HT1080 (cell line): ENCODE measurements at regions not wholly inside any gene's neighbourhood (a gene's known extent, or its start where the extent isn't known, plus 50 kb on each side); places are given as distances from the start of the nearest gene placed in this dataset.
A peak's percentile ranks its signal among the peaks of the same experiment; 100 is the strongest.
"Not testable (repeated sequence)": the region's sequence is repeated elsewhere in the genome, so short reads cannot be mapped to it uniquely, and the experiment has no call there.

Experiments used
- DNase-seq: peaks from one replicate; pipeline ENCODE4 v3.0.0-alpha.2; 2015; ENCODE audit warnings: low read depth

DNA sequence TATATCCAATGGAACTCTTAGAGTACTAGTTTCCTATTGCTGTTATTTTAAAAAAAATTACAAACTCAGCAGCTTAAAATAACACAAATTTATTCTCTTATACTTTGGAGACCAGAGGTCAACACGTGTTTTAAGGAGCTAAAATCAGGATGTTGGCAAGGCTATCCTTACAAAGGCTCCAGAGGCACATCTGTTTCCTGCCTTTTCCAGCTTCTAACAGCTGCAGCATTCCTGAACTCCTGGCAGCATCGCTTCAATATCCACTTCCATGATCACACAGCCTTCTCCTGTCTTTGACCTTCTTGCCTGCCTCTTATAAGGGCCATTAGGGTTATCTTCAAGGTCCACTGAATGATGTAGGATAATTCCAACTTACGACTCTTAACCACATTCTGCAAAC is 92.2 kb upstream of the CCNG1 start:
- no peak for DNase-seq

- peak; percentile 45 for DNase-seq
These were observed 89.7 kb upstream of the CCNG1 start for GRCh38 chr5:163347671-163348070.

GRCh38 chr5:163350083-163350482 is 87.3 kb upstream of the CCNG1 start:
- DNase-seq = peak; percentile 8

DNA sequence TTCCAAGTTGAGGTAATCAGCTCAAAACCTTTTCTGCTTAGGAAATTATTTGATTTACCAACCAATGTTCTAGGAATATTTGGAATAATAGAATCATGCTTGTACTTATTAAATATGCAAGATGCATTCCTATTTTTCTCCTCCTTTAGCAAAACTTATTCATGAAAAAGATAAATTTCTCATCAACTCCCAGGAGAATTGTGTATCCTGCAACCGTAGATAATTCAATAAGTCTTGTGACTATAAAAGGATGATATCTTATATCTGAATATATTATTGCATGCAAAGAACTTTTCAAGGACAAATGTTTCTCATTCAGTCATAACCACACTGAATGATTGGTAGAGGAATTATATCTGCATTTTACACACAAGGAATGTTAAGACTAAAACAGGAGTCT is 84.9 kb upstream of the CCNG1 start:
- no peak for DNase-seq

DNA sequence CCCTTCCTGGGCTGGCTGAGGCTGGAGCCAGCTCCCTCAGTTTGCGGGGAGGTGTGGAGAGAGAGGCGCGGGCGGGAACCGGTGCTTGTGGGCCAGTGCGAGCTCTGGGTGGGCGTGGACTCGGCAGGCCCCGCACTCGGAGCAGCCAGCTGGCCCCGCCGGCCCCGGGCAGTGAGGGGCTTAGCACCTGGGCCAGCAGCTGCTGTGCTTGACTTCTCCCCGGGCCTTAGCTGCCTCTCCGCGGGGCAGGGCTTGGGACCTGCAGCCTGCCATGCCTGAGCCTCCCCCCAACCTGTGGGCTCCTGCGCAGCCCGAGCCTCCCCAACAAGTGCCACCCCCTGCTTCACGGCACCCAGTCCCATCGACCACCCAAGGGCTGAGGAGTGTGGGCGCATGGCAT is 81.6 kb upstream of the CCNG1 start:
- not testable (repeated sequence) for DNase-seq

DNA sequence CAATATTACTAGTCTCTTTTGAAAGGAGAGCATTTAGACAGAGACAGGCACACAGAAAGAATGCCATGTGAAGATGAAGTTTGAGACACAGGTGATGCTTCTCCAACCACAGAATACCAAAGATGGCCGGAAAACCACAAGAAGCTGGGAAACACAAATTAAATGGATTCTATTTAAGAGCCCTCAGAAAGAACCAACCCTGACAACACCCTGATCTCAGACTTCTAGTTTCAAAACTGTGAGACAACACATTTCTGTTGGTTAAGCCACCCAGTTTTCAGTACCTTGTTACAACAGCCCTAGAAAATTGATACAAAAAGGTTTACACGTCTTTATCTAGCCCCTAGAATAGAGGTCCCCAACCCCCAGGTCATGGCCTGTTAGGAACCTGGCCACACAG is 79.8 kb upstream of the CCNG1 start:
- DNase-seq = no peak

DNA sequence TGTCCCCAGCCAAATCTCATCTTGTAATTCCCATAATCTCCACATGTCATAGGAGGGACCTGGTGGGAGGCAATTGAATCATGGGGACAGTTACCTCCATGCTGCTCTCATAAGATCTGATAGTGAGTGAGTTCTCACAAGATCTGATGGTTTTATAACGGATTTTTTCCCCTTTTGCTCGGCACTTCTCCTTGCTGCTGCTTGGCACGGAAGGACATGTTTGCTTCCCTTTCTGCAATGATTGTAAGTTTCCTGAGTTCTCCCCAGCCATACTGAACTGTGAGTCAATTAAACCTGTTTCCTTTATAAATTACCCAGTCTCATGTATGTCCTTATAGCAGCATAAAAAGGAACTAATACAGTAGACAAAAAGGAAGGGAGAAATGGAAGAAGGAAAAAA is 76.7 kb upstream of the CCNG1 start:
- DNase-seq = no peak

DNA sequence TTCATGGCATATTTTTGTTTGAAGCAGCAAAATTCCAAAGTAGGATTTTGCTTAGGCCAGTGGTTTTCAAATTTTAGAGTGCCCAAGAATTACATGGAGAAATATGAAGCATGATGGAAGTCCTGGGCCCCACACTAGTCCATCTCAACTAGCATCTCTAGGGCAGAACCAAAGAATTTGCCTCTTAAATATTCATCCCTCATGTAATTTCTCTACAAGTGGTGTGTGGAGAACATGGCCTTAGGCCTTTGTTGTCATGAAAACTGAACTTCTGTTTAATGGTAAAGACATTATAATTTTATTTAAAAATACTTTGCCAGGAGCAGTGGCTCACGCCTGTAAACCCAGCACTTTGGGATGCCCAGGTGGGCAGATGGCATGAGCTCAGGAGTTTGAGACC is 75.9 kb upstream of the CCNG1 start:
- DNase-seq = no peak

DNA sequence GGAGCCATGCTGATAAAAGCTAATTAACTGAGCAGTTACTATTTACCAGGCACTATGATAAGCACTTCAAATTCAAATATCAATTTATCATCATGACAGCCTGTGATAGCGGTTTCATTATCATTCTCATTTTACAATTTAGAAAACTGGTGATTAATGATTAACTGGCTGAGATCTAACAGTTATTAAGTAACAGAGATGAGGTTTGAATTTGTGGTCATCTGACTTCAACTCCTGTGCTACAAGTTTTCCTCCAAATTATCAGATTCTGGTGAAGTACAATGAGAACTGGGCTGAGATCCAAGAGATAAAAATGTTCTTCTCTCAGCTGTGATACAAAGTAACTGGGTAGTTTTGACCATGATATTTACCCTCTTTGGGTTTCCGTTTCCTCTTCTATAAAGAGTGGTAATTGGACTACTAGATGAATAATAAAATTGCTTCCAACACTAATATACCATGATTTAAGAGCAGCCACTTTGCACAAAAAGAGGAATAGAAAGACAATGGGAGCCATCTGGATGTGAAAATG is 74.5 kb upstream of the CCNG1 start:
- no peak for DNase-seq

- no peak for DNase-seq
These were observed 74.0 kb upstream of the CCNG1 start for GRCh38 chr5:163363389-163363788.

- DNase-seq = no peak
These were observed 70.6 kb upstream of the CCNG1 start for GRCh38 chr5:163366757-163367156.

- DNase-seq = no peak
These were observed 67.5 kb upstream of the CCNG1 start for GRCh38 chr5:163369776-163370385.

GRCh38 chr5:163373436-163374084 is 63.8 kb upstream of the CCNG1 start:
- peak; percentile 5 for DNase-seq

- no peak for DNase-seq
These were observed 59.4 kb upstream of the CCNG1 start for GRCh38 chr5:163377982-163378381.

DNA sequence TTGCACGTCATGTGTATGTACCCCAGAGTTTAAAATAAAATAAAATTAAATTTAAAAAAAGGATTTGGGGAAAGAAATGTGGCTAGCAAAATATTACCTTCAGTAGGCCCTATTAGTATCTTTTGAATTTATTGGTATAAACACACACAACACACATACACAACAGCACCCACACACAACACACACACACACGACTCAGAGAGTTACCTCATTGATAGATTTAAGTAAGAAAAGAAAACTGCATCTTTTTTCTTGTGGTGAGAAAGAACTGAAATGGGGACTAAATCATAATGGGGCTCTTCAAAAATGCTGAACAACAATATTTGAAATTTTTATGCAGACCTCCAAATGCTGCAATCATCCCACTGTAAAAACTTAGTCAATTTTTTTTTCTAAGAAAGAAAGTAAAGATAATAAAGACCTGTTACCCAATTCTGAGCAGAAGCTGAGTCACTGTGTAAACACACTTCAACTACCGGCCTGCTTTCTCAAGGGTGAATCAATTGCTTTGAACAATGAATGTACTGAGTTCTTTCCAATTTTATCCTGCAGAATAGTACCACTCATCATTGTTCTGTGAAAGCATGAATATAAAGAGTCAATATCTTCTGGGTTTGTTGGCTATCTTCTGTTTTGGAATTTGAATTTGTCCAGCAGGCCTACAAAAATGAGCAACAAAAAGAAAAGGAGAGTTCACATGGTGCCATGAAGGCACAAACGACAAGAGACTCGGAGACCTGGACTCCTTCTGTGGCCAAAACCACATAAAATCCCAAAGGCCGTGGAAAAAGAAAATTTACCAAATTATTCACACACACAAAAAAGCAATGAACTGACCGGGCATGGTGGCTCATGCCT is 57.9 kb upstream of the CCNG1 start:
- peak; percentile 94 for DNase-seq

GRCh38 chr5:163381832-163382231 is 55.6 kb upstream of the CCNG1 start:
- DNase-seq = no peak

DNA sequence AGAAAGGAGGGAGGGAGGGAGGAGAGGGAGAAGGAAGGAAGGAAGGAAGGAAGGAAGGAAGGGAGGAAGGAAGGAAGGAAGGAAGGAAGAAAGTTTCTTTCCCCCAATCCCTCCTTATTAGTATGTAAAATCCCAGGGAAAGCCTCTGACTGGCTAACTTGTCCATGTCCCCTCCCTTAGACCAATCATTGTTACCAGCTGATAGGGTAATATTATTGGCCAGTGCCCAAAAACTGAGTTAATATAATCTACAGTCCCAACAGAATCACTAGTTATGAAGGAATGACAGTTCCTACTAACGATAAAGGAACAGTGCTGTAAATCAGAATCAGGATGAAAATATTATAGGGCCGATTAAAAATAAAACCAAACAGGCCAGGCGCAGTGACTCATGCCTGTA is 53.6 kb upstream of the CCNG1 start:
- no peak for DNase-seq

DNA sequence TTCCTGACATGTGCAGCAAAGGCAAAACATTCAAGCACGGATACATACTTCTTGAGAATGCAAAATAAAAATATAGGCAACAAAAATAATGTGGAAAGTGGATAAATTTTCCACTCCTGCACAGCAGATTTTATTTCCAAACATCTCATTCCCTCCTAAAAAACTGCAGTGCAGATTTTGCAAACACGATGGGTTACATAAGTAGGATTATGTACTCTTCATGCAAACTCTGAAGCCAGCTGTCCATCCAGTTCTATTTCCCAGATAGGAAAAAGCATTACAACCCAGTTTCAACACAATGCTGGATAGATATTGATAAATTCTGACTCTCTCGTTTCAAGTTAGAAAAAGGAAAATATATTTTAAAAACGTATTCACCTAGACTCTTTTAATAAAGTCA is 52.7 kb upstream of the CCNG1 start:
- DNase-seq = no peak

DNA sequence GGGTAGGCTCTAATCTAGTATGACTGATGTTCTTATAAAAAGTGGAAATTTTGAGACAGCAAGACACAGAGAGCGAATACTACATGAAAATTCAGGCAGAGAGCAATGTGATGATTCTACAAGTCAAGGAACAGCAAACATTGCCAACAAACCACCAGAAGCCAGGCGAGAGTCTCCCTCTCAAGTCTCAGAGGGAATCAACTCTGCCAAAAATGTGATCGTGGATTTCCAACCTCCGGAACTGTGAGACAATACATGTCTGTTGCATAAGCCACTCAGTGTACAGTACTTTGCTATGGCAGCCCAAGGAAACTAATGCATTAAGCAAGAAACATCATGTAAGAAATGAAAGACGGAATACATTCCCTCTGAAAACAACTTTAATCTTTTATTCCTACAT is 52.1 kb upstream of the CCNG1 start:
- no peak for DNase-seq

GRCh38 chr5:163385824-163386223 is 51.6 kb upstream of the CCNG1 start:
- no peak for DNase-seq

DNA sequence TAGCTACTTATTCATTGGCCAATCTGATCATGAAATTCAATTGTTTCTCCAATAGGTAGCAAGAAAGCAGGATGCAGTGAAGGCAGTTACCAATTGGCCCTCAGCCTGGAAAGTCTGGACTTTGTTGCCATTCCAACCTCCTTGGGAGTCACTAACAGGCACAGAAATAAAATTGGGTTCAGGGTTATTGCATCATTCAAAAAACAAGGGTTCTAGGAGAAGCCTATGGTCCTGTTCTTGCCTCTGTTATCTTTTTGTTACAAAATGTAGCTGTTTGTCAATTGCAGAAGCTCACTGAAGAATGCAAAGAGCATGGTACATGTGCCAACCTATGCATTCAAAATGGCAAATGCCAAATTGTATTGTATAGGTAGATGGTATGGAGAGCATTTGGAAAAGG is 51.0 kb upstream of the CCNG1 start:
- DNase-seq = no peak

DNA sequence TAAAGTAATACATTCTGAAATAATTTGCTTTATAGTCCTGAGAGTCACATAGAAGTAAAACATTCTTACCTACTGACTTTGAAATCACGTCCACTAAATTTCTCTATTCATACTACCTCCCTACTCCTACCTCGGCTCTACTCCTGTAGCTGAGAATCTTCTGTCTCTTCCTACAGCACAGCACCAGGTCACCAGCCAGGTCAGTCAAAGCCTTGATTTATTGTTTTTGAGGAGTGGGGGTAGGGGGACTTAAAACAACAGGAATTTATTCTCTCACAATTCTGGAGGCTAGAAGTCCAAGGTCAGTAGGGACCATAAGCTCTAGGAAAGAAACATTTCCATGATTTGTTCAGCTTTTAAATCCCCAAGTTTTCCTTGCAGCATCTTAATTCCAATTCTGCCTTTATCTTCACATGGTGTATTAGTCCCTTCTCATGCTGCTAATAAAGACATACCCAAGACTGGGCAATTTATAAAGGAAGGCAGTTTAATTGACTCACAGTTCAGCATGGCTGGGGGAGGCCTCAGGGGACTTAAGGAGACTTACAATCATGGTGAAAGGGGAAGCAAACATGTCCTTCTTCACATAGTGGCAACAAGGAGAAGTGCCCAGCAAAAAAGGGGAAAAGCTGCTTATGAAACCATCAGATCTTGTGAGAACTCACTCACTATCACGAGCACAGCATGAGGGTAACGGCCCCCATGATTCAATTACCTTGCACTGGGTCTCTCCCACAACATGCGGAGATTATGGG is 49.6 kb upstream of the CCNG1 start:
- no peak for DNase-seq
